Right ventricle myocardium superior (tissue), 1 donor: ENCODE measurements at regions not wholly inside any gene's neighbourhood (a gene's known extent, or its start where the extent isn't known, plus 50 kb on each side); places are given as distances from the start of the nearest gene placed in this dataset.
A peak's percentile ranks its signal among the peaks of the same experiment; 100 is the strongest.

ENCODE experiments used
- ATAC-seq: fragments of 200-7000 bp; cut with Tn5 transposase; one replicate; pipeline ENCODE4 v1.9.1; 2020; ENCODE audit warnings: mild to moderate bottlenecking; ENCODE audit not compliant: poor library complexity
- DNase-seq: peaks from one replicate; pipeline ENCODE4 v3.0.0-alpha.2; 2020
- intact Hi-C: fragments of 100-400 bp; cut with DNase I; formaldehyde crosslinking; loops from one replicate; pipeline ENCODE4 v1.11.2; 2022
- donor health status: DM: no; HTN: yes; CAD: no; lungs with severe emphysema.

DNA sequence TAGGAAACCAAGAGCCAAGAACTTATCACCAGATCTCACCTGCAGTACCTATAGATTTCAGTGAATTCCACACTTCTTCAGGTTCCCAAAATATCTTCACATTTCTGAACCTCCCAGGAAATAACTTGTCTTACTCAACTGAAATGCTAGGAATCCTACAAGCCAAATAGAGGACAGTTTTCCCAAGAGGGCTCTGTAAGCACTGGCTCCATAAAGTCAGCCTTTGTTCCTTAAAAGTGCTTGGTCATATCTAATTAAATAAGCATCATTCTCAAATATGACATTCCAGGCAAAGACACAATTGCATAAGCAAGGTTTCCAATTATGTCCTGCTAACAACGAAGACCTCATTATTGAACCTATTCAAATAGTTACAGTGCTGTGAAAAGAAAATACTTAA is 154.6 kb upstream of the MGAT5 start:
- ATAC-seq (no peak), DNase-seq (no peak)
- intact Hi-C loops: loop anchor here (10.0 kb wide), 1 partner anchor 204 kb away; no protein-coding TSS in a partner anchor

DNA sequence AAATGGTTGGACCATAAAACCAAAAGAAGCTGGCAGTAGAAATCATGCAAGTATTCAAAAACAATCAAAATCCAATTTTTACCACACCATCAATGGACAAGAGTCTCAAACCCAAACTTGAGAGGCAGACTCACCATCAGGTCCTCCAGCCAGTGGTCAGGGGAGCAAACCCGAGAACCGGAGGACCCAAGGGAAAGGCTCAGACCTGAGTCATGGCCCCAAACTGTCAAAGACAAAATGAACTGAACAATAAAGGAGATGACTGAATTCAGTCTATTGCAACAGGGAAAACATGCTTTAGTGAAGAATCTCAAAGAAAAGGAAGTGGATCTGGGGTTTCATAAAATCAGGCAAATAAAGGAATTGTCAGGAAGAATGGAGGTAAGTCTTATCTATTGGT is 150.7 kb upstream of the MGAT5 start:
- intact Hi-C loops: no loop called here
- DNase-seq (no peak), ATAC-seq (no peak)

DNA sequence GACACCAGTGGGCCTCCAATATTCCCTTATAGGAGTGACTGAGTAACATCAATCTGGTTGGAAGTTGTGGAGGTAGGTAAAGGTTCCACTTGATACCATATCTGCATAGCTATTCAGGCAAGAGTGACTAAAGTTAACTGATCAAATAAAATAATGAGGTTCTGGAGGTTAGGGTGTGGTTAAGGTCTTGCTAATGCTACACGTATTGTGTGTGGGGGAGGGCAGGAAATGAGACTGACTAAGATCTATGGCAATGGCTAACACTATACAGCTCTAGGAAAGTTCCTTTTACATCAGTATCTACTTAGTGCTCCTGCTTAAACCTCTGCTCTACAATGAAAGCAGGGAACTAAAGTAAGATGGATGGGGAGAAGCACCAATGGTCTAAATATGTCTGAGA is 149.1 kb upstream of the MGAT5 start:
- no peak for ATAC-seq
- intact Hi-C loops: no loop called here
- DNase-seq: no peak

DNA sequence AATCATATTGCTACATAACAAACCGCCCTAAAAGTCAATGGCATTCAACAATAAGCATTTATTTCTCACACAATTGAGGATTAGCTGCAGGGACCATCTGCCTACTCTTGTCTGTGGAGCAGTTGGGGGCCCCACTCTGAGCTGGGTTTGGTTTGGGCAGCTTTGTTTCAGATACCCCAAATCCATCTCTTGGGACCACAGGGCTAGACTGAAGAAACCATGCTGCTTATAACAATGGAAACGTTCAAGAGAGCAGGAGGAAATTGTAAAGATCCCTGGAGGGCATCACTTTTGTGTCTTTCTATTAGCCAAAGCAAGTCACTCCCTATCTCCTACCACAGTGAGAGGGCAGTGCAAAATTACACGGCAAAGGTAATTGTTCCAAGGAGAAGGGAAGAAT is 146.5 kb upstream of the MGAT5 start:
- no peak for ATAC-seq
- intact Hi-C loops: no loop called here
- no peak for DNase-seq

DNA sequence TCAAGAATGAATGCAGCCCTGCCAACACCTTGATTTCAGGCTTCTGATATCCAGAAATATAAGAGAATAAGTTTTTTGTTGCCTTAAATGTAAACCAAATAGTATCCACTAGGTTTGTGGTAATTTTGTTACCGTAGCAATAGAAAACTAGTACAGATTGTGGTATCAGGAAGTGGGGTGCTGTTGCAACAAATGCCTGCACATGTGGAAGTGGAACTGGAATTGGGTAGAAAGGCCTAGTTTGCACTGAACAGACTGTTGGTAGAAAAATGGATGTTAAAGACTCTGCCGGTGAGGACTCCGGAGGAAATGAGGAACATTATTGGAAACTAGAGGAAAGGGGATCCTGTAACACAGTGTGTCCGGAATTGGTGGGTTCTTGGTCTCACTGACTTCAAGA is 145.8 kb upstream of the MGAT5 start:
- intact Hi-C loops: no loop called here
- peak; percentile 49 for ATAC-seq
- no peak for DNase-seq

DNA sequence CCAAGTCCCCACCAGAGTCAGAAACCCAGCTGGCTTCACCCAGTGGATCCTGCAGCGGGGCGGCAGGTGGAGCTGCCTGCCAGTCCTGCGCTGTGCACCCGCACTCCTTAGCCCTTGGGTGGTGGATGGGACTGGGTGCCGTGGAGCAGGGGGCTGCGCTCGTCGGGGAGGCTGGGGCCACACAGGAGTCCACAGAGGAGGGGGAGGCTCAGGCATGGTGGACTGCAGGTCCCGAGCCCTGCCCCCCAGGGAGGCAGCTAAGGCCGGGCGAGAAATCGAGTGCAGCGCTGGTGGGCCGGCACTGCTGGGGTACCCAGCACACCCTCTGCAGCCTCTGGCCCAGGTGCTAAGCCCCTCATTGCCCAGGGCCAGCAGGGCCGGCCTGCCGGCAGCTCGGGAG is 144.6 kb upstream of the MGAT5 start:
- intact Hi-C loops: no loop called here
- DNase-seq (no peak), ATAC-seq (no peak)

DNA sequence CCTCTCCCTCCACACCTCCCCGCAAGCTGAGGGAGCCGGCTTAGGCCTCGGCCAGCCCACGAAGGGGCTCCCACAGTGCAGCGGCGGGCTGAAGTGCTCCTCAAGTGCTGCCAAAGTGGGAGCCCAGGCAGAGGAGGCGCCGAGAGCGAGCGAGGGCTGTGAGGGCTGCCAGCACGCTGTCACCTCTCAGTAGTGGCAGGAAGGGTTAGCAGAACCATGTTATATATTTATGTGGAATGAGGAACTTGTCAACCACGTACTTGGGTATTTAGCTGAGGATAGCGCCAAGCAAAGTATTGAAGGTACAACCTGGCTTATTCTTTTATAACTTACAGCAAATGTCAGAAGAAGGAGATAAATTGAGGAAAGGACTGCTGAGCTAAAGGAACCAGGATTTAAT is 144.1 kb upstream of the MGAT5 start:
- no peak for ATAC-seq
- DNase-seq: no peak

DNA sequence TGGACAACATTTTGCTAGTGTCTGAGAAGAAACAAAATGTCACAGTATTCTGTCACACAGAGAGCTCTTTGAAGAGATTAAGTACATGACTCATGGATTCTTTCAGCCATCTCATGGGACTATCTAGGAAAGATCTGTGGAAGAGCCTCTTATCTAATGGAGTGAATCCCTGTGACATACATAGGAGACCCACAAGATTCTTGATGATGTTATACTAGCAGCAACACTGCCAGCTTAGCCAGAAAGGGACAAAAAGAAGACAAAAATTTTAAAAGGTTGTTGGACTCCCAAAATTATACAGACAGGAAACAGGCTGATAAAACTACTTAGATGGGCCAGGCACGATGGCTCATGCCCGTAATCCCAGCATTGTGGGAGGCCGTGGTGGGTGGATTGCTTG is 143.3 kb upstream of the MGAT5 start:
- intact Hi-C loops: no loop called here
- DNase-seq (no peak), ATAC-seq (no peak)

More for the DNA sequence above, 144.1 kb upstream of the MGAT5 start:
- intact Hi-C loops: no loop called here

DNA sequence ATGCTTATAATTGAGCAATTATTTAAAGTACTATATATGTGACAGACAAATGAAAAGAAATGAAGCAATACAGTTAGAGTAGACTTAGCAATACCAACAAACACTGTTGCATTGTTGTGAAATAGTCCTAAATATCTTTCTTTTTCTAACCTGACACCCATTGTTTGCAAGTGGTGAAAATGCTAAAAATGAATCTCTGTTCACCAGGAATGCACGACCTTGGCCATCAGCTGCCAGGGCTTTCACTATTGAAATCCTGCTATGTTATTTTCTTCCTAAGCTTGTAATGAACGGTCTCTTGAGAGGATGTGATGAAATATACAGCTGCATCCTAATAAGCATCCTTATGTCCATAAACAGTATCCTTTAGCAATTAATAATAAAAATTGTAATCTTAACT is 136.2 kb upstream of the MGAT5 start:
- DNase-seq: no peak
- intact Hi-C loops: loop anchor here (5.0 kb wide), 2 partner anchors 230 to 295 kb away; no protein-coding TSS in a partner anchor
- ATAC-seq: no peak

DNA sequence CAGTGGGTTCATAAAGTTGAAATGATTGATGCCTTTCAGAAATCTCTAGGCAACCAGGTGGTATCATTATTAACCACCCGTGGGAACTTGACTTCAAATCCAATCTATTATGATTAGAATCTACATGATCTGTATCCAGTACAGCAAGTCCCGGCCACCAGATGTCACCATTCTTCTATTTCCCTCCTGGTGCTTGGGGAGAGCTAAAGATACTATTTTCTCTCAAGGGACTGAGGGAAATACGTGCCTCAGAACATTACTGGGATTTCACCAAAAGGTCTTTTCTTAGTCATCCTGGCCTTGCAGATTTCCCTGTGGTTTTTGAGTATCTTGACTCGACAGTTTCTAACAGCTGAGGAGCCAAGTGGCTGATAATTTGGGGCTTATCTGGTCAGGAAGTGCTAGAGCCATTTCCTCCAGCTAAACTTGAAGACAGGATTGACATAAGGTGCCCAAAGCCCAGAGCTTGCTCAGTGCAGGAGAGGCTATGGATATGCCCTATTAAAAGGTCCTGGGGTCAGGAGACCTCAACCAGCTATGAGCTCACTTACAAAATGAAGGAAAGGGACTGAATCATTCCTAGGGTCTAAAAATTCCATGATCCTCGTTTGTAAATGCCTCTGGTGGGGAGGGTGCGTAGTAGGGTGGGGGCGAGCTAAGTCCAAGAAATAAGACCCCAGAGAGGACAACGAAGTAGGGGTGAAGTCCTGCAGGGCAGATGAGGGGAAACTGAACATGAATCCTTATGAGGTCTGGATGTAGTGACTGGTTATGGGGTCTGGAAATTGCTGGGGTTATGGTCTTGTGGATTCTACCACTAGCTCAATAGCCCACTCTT is 135.4 kb upstream of the MGAT5 start:
- intact Hi-C loops: loop anchor here (5.0 kb wide), 2 partner anchors 231 to 294 kb away; no protein-coding TSS in a partner anchor
- ATAC-seq (peak; percentile 63), DNase-seq (peak; percentile 85)

DNA sequence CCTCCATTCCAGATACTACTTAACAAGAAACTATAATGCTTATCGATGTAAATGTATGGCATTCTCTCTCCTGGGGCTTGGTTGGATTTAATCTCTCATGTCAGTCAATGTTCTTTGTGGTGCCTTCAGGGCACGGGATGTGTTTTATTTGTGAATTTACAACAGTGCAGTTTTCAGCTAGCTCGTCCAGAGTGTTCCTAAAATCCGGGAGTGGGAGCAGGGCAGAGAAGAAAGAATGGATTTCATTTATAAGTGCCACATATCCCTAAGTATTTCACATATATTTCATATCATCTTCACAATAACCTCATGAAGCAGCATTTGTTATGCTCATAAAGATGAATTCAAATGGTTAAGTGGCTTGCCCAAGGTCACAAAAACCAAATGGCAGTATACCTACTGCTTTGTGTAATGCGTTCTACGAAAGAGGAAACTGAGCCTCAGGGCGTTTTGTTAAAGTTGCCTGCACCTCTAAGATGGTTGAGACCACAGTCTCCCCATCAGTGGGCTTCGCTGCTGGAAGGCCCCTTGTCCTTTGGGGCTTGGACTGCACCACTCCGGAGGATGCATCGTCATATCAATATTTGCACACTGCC is 134.7 kb upstream of the MGAT5 start:
- ATAC-seq: no peak
- intact Hi-C loops: loop anchor here (5.0 kb wide), 2 partner anchors 232 to 293 kb away; no protein-coding TSS in a partner anchor
- no peak for DNase-seq

DNA sequence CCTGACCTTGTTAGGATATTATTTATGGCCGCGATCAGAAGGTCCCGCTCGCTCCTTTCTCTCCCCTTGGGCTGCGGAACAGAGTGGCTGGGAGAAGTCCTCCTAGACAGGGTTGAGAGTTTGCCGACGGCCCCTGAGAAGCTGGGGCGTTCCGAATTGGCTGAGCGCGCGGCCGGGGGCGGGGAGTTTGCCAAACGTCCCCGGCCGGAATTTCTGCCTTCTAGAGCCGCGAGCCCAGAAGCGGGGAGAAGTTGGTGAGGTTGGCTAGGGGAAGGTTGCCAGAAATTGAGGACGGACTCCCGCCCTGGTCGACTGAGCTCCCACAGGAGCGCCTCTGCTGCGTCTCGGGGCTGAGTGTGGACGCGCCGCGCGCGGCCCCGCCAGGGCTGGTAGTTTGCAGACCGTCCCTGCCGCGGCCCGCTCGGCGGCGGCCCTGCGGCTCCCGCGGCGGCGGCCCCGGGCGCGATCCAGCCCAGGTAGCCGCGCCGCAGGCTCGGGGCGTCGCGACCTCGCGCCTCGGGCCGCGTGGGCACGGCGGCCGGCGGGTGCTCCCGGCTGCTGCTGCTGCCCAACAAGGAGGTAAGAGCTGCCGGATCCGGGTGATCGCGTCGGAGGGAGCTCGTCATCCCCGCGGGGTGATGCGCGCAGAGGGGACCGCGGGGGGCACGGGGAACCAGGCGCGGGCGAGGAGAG is 134.0 kb upstream of the MGAT5 start:
- DNase-seq: peak; percentile 93
- peak; percentile 85 for ATAC-seq
- intact Hi-C loops: loop anchor here (5.0 to 10.0 kb wide), 4 partner anchors 85 to 292 kb away; partner anchors contain the start of gene MGAT5

DNA sequence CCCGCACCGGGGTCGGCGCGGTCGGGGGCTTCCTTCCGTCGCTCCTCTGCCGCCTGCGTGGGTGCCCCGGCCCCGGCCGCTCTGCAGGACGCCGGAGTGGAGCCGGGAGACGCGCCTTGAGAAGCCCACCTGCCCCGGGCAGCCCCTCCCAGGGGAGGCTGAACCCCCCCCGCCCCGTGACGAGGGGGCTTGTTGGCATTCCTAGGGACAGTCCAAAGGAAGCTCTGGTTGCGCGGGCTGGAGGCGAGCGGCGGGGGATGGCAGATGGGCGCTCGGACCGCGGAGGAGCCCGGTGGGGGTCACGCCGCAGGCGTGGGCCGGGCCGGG is 133.5 kb upstream of the MGAT5 start:
- peak; percentile 56 for DNase-seq
- intact Hi-C loops: loop anchor here (5.0 to 10.0 kb wide), 2 partner anchors 84 to 132 kb away; partner anchors contain the start of gene MGAT5
- peak; percentile 1 for ATAC-seq

DNA sequence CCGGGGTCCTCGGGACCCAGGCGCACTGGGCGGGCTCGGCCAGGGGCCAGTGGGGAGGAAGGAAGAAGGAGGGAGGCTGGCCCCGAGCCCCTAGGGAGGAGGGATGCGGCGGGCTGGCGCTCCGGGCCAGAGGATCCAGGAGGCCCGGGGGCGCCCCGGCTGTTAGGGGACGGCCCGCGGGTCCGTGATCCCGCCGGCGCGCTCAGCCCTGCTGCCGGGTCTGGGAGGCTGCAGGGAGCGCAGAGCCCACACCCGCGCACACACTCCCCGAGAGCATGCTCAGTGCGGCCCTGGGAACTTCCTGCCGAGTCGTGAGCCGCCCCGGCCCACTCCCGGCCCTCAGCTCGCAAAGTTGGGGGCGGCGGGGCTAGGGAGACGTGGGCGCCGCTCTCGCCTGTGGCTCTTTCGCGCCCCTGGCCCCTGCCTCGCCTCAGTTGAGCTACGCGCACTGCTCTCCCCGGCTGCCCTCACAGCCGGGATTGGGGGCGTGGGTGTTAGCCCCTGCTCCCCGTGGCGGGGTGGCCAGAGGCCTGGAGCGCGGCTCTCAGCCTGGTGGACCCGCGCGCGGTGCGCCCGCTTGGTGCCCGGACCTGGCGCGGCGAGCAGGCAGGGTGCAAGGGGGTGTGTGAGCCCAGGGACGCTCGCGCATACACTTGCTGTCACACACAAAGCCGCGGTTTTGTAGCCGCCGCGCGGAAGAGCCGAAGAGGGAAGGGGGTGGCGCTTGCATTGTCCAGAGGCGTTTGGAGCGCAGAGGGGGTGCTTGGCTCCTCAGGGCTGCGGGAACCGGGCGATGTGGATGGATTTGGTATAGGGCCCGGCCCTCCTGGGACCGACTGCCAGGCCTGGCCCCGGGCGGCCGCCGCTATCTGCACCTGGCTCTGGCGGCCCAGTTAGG is 132.9 kb upstream of the MGAT5 start:
- ATAC-seq (peak; percentile 75), DNase-seq (peak; percentile 83)
- intact Hi-C loops: loop anchor here (5.0 to 10.0 kb wide), 2 partner anchors 84 to 131 kb away; partner anchors contain the start of gene MGAT5

DNA sequence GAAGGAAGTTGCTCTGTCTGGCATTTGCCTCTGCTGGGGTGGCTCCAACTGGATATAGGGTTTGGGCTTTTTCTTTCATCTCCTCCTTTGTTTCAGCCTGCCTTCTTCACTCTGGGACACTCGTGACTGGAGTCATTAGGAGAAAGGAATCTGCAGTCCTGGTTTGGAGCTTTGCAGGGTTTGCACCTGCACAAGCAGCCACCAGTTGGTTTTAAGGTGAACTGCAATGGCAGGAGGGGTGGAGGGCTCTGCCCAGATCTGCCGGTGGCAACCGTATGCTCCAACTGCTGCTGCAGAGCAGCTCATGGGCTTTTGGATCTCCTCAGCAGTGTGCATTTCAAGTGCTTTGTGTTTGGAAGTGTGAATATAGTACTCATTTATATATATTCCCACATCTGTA is 131.3 kb upstream of the MGAT5 start:
- ATAC-seq (no peak), DNase-seq (no peak)
- intact Hi-C loops: loop anchor here (5.0 to 10.0 kb wide), 2 partner anchors 82 to 130 kb away; partner anchors contain the start of gene MGAT5

DNA sequence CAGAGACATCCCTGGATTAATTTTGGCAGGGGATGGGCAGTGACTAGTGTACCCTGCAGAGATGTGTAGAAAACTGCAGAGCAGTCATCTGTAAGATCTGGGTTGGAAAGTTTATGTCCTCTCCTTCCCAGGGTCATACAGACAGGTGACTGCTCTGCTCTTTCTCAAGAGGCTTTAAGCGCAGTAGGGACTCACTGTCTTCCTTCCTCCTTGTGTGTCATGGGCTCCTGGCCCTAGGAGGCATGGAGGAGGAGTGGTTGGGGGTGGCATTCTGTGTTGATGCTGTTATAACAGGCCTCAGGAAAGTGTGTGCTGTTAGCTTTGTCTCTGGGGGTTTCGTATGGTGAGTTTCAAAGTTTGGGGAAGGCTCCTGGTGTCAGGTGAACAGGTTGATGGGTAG is 130.5 kb upstream of the MGAT5 start:
- intact Hi-C loops: loop anchor here (5.0 to 10.0 kb wide), 2 partner anchors 81 to 129 kb away; partner anchors contain the start of gene MGAT5
- no peak for ATAC-seq
- DNase-seq: no peak

DNA sequence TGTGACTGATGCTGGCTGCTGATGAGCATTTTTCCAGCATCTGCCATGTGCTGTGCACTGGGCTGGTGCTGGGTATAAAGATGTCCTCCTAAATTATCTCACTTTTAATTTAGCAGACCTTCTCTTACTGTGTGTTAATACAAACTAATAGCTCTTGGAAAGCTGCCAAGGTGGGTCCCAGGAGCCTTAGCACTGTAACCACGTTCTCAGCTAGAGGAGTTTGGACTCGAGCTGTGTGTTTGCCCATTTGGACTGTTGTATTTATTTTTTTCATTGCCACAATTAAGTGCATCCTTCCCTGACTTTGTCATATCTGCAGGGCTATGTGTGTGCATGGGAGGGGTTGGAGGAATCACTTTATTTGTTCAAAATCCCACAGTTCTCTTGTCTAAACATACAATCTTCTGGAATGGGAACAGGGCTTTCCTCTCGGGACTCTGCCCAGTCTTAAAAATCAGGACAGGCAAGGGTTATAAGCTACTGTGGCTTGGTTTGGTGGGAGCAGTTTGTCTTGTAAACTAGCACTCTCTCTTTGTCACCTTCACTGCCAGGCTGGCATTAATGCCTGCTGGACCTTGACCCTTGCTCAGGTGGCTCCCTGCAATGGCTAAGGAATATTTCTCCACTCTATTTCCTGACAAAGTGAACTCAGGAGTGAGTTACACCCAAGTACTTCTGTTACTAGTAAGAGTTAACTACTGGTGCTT is 129.7 kb upstream of the MGAT5 start:
- no peak for DNase-seq
- intact Hi-C loops: loop anchor here (5.0 to 10.0 kb wide), 2 partner anchors 81 to 128 kb away; partner anchors contain the start of gene MGAT5
- ATAC-seq: no peak

DNA sequence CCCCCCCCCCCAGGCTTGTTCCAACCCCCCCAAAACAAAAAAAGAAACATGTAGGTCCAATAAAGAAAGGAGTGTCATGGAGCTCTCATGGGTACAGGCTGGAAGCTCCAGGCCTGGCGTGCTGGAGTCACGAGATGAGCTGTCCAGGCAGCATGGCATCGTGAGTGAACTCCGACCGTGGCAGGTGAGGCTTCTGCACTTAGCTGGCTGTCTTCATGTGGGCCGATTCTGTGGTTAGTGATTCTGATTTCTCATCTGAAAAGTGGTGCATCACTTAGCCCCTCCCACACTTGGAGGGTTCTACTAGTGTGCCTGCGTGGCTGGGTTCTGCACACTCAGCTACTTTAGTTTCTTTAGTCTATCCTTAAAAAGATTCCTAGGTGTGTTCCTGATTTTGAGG is 126.4 kb upstream of the MGAT5 start:
- DNase-seq (no peak), ATAC-seq (no peak)
- intact Hi-C loops: loop anchor here (10.0 kb wide), 1 partner anchor 77 kb away; no protein-coding TSS in a partner anchor
